ENCODE measurements at regions not wholly inside any gene's neighbourhood (a gene's known extent, or its start where the extent isn't known, plus 50 kb on each side); places are given as distances from the start of the nearest gene placed in this dataset.

- TF ChIP-seq, protein P1, sequence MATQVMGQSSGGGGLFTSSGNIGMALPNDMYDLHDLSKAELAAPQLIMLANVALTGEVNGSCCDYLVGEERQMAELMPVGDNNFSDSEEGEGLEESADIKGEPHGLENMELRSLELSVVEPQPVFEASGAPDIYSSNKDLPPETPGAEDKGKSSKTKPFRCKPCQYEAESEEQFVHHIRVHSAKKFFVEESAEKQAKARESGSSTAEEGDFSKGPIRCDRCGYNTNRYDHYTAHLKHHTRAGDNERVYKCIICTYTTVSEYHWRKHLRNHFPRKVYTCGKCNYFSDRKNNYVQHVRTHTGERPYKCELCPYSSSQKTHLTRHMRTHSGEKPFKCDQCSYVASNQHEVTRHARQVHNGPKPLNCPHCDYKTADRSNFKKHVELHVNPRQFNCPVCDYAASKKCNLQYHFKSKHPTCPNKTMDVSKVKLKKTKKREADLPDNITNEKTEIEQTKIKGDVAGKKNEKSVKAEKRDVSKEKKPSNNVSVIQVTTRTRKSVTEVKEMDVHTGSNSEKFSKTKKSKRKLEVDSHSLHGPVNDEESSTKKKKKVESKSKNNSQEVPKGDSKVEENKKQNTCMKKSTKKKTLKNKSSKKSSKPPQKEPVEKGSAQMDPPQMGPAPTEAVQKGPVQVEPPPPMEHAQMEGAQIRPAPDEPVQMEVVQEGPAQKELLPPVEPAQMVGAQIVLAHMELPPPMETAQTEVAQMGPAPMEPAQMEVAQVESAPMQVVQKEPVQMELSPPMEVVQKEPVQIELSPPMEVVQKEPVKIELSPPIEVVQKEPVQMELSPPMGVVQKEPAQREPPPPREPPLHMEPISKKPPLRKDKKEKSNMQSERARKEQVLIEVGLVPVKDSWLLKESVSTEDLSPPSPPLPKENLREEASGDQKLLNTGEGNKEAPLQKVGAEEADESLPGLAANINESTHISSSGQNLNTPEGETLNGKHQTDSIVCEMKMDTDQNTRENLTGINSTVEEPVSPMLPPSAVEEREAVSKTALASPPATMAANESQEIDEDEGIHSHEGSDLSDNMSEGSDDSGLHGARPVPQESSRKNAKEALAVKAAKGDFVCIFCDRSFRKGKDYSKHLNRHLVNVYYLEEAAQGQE (tag by site-specific recombination; IDR thresholded peaks at IDR 0.05) = no peak
- TF ChIP-seq ZBTB7A (tag by site-specific recombination; IDR thresholded peaks at IDR 0.05; ENCODE audit: low read depth) = no peak
- TF ChIP-seq CTCF (tag by site-specific recombination; IDR thresholded peaks at IDR 0.05) = no peak
- no peak for TF ChIP-seq ZBTB44 (tag by site-specific recombination; IDR thresholded peaks at IDR 0.05)
- no peak for TF ChIP-seq ZIC2 (tag by site-specific recombination; IDR thresholded peaks at IDR 0.05)
- TF ChIP-seq FEZF1 (tag by site-specific recombination; IDR thresholded peaks at IDR 0.05) = no peak
- TF ChIP-seq, protein P2, sequence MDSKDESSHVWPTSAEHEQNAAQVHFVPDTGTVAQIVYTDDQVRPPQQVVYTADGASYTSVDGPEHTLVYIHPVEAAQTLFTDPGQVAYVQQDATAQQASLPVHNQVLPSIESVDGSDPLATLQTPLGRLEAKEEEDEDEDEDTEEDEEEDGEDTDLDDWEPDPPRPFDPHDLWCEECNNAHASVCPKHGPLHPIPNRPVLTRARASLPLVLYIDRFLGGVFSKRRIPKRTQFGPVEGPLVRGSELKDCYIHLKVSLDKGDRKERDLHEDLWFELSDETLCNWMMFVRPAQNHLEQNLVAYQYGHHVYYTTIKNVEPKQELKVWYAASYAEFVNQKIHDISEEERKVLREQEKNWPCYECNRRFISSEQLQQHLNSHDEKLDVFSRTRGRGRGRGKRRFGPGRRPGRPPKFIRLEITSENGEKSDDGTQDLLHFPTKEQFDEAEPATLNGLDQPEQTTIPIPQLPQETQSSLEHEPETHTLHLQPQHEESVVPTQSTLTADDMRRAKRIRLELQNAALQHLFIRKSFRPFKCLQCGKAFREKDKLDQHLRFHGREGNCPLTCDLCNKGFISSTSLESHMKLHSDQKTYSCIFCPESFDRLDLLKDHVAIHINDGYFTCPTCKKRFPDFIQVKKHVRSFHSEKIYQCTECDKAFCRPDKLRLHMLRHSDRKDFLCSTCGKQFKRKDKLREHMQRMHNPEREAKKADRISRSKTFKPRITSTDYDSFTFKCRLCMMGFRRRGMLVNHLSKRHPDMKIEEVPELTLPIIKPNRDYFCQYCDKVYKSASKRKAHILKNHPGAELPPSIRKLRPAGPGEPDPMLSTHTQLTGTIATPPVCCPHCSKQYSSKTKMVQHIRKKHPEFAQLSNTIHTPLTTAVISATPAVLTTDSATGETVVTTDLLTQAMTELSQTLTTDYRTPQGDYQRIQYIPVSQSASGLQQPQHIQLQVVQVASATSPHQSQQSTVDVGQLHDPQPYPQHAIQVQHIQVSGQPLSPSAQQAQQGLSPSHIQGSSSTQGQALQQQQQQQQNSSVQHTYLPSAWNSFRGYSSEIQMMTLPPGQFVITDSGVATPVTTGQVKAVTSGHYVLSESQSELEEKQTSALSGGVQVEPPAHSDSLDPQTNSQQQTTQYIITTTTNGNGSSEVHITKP (tag by site-specific recombination; IDR thresholded peaks at IDR 0.05) = no peak
- no peak for TF ChIP-seq ZNF645 (tag by site-specific recombination; IDR thresholded peaks at IDR 0.05)
These were observed 133.9 kb downstream of the IRS2 start for GRCh38 chr13:109652531-109652930.
